H1 (cell line): ENCODE measurements at regions not wholly inside any gene's neighbourhood (a gene's known extent, or its start where the extent isn't known, plus 50 kb on each side); places are given as distances from the start of the nearest gene placed in this dataset.

ENCODE experiments used
- CTCF ChIA-PET: fragments of 300-600 bp; sonication (Branson Sonifier 250); formaldehyde crosslinking; loops from one replicate; lab custom pipeline; 2021; ENCODE audit not compliant: partially characterized antibody; lab: Charles Lee
- POLR2A ChIA-PET: fragments of 300-600 bp; sonication (Branson Sonifier 250); formaldehyde crosslinking; loops from one replicate; lab custom pipeline; 2021; ENCODE audit warnings: inconsistent platforms; ENCODE audit not compliant: partially characterized antibody; lab: Charles Lee
- DNase-seq, 2 experiments: peaks; one replicate each; pipeline versions ENCODE4 v3.0.0 to v3.0.0-alpha.2; 2010 to 2022; ENCODE audit warnings: low spot score in 2 of 2, low read depth in 1 of 2, mixed read lengths in 1 of 2
- FAIRE-seq: peaks from 2 replicates; lab custom pipeline; 2011; peaks lifted over from hg19 to GRCh38; lab: Jason Lieb, UNC
- H2AFZ ChIP-seq: 2 replicates; pipeline ENCODE4 v1.8.1; 2012; ENCODE audit warnings: low read length, inconsistent platforms
- H2AK5ac ChIP-seq: 2 replicates; pipeline ENCODE4 v1.6.1; 2013; ENCODE audit warnings: low read depth, low read length
- H2BK120ac ChIP-seq: replicated peaks from 2 replicates; pipeline ENCODE3; 2013; ENCODE audit warnings: low read depth, low read length, inconsistent platforms
- H2BK12ac ChIP-seq: 2 replicates; pipeline ENCODE4 v1.6.1; 2013; ENCODE audit warnings: low read depth, low read length
- H2BK15ac ChIP-seq: 2 replicates; pipeline ENCODE4 v1.6.1; 2013; ENCODE audit warnings: low read length
- H2BK20ac ChIP-seq: 2 replicates; pipeline ENCODE4 v1.6.1; 2013; ENCODE audit warnings: low read length
- H2BK5ac ChIP-seq: 2 replicates; pipeline ENCODE4 v1.6.1; 2013; ENCODE audit warnings: low read depth, low read length
- H3K14ac ChIP-seq: 2 replicates; pipeline ENCODE4 v1.6.1; 2013; ENCODE audit warnings: inconsistent platforms; ENCODE audit not compliant: insufficient read length
- H3K18ac ChIP-seq: 2 replicates; pipeline ENCODE4 v1.6.1; 2013; ENCODE audit warnings: low read length; ENCODE audit errors: extremely low read depth
- H3K23ac ChIP-seq: 2 replicates; pipeline ENCODE4 v1.6.1; 2013; ENCODE audit warnings: inconsistent platforms; ENCODE audit not compliant: insufficient read length
- H3K23me2 ChIP-seq: 2 replicates; pipeline ENCODE4 v1.6.1; 2013; ENCODE audit warnings: low read depth, low read length
- H3K27ac ChIP-seq: 2 replicates; pipeline ENCODE4 v1.6.1; 2011; ENCODE audit warnings: low read depth, low read length, inconsistent platforms
- H3K27me3 ChIP-seq, 4 experiments: replicated peaks in 1 of 4; 1 replicate in 1 of 4; 2 replicates in 3 of 4; pipeline versions ENCODE4 v1.6.1 to v1.8.1; 2011 to 2013; ENCODE audit warnings: low read length in 3 of 4, mild to moderate bottlenecking in 3 of 4, inconsistent platforms in 2 of 4, mixed read lengths in 2 of 4, moderate library complexity in 1 of 4; ENCODE audit not compliant: control insufficient read depth in 3 of 4, insufficient read depth in 3 of 4; ENCODE audit errors: extremely low read depth in 1 of 4
- H3K36me3 ChIP-seq, 4 experiments: 2 replicates each; pipeline versions ENCODE4 v1.6.1 to v1.8.1; 2011 to 2013; ENCODE audit warnings: mild to moderate bottlenecking in 4 of 4, low read length in 3 of 4, moderate library complexity in 2 of 4, control low read depth in 1 of 4, inconsistent platforms in 1 of 4; ENCODE audit not compliant: insufficient read depth in 4 of 4, control insufficient read depth in 2 of 4
- H3K4ac ChIP-seq: replicated peaks from 2 replicates; pipeline ENCODE3; 2013; ENCODE audit warnings: low read length, low read depth, mixed read lengths, inconsistent platforms; ENCODE audit not compliant: insufficient read length
- H3K4me1 ChIP-seq, 4 experiments: replicated peaks in 1 of 4; 1 replicate in 1 of 4; 2 replicates in 3 of 4; pipeline versions ENCODE4 v1.6.1 to v1.8.1; 2011 to 2013; ENCODE audit warnings: low read length in 3 of 4, inconsistent platforms in 2 of 4, mixed read lengths in 1 of 4; ENCODE audit not compliant: insufficient read depth in 4 of 4, control insufficient read depth in 3 of 4
- H3K4me2 ChIP-seq, 2 experiments: 2 replicates each; pipeline versions ENCODE4 v1.6.1 to v1.8.1; 2011 to 2013; ENCODE audit warnings: low read depth in 2 of 2, low read length in 2 of 2, control low read depth in 1 of 2, inconsistent platforms in 1 of 2, mild to moderate bottlenecking in 1 of 2; ENCODE audit not compliant: insufficient read depth in 1 of 2
- H3K4me3 ChIP-seq, 4 experiments: fragments of 200-600, 300-600 bp in 1 of 4; sonication (generic), shearing (Covaris generic), sonication (Bioruptor Twin) in 1 of 4; 2 replicates each; pipeline versions ENCODE4 v1.5.1 to v1.8.1; 2011 to 2016; ENCODE audit warnings: low read length in 4 of 4, low read depth in 3 of 4, control low read depth in 2 of 4, inconsistent platforms in 2 of 4, mild to moderate bottlenecking in 2 of 4, mixed read lengths in 1 of 4, moderate library complexity in 1 of 4; ENCODE audit not compliant: insufficient read depth in 2 of 4; ENCODE audit errors: extremely low read depth in 1 of 4
- H3K56ac ChIP-seq: replicated peaks from 2 replicates; pipeline ENCODE3; 2013; ENCODE audit warnings: low read depth, mild to moderate bottlenecking, mixed read lengths, low read length, inconsistent platforms; ENCODE audit not compliant: insufficient read length
- H3K79me1 ChIP-seq: 2 replicates; pipeline ENCODE4 v1.6.1; 2013; ENCODE audit warnings: low read depth, low read length, control low read depth
- H3K79me2 ChIP-seq, 2 experiments: 2 replicates each; pipeline versions ENCODE4 v1.6.1 to v1.8.1; 2012 to 2013; ENCODE audit warnings: low read length in 2 of 2, mild to moderate bottlenecking in 2 of 2, inconsistent platforms in 1 of 2; ENCODE audit not compliant: insufficient read depth in 2 of 2, control insufficient read depth in 1 of 2
- H3K9ac ChIP-seq, 4 experiments: replicated peaks in 1 of 4; 1 replicate in 1 of 4; 2 replicates in 3 of 4; pipeline versions ENCODE4 v1.6.1 to v1.8.1; 2011 to 2013; ENCODE audit warnings: low read depth in 3 of 4, low read length in 3 of 4, control low read depth in 2 of 4, mild to moderate bottlenecking in 2 of 4, moderate library complexity in 2 of 4, inconsistent platforms in 1 of 4; ENCODE audit errors: extremely low read depth in 1 of 4
- H3K9me3 ChIP-seq, 2 experiments: 2 replicates each; pipeline versions ENCODE4 v1.6.1 to v1.8.1; 2012 to 2013; ENCODE audit warnings: mild to moderate bottlenecking in 2 of 2, moderate library complexity in 2 of 2, control low read depth in 1 of 2, inconsistent platforms in 1 of 2, low read depth in 1 of 2, low read length in 1 of 2, mixed read lengths in 1 of 2; ENCODE audit not compliant: insufficient read depth in 2 of 2
- H4K20me1 ChIP-seq, 2 experiments: replicated peaks in 1 of 2; 2 replicates each; pipeline versions ENCODE3 to v1.8.1; 2011 to 2013; ENCODE audit warnings: inconsistent platforms in 2 of 2, low read length in 2 of 2, mild to moderate bottlenecking in 1 of 2; ENCODE audit not compliant: insufficient read depth in 2 of 2, control insufficient read depth in 1 of 2
- H4K5ac ChIP-seq: 2 replicates; pipeline ENCODE4 v1.6.1; 2013; ENCODE audit warnings: low read length, low read depth, mixed read lengths, inconsistent platforms; ENCODE audit not compliant: insufficient read length
- H4K8ac ChIP-seq: 2 replicates; pipeline ENCODE4 v1.8.0; 2013; ENCODE audit warnings: mild to moderate bottlenecking, moderate library complexity, low read length, inconsistent platforms; ENCODE audit not compliant: insufficient read depth; ENCODE audit errors: extremely low read depth
- H4K91ac ChIP-seq: replicated peaks from 2 replicates; pipeline ENCODE3; 2013; ENCODE audit warnings: low read length, mixed read lengths, inconsistent platforms; ENCODE audit not compliant: insufficient read length
- CBX8 ChIP-seq: fragments of 300-800, 300-1000 bp; sonication (generic); IDR thresholded peaks from 2 replicates; pipeline ENCODE4 v1.7.1; 2016; ENCODE audit warnings: low read depth, low read length, borderline replicate concordance
- POLR2A ChIP-seq, 2 experiments: IDR thresholded peaks; 1 replicate in 1 of 2; 2 replicates in 1 of 2; pipeline ENCODE4 v1.6.1; 2011; ENCODE audit warnings: low read depth in 2 of 2, low read length in 2 of 2, mild to moderate bottlenecking in 2 of 2; ENCODE audit errors: control extremely low read depth in 1 of 2
- RAD21 ChIP-seq, 2 experiments: IDR thresholded peaks in 1 of 2; conservative IDR thresholded peaks in 1 of 2; 2 replicates each; pipeline ENCODE4 v1.6.1; 2011; ENCODE audit warnings: low read depth in 2 of 2, low read length in 2 of 2, improper control_type of control experiment in 1 of 2, inconsistent platforms in 1 of 2, mild to moderate bottlenecking in 1 of 2, moderate library complexity in 1 of 2
- WGBS, 2 experiments: shearing (Covaris generic) in 1 of 2; methylation state at CpG; one replicate each; pipeline versions ENCODE4 v1.1.6 to v1.1.7; 2013 to 2015; ENCODE audit warnings: low lambda C conversion rate in 2 of 2, mixed read lengths in 2 of 2, inconsistent platforms in 1 of 2, low coverage in 1 of 2, missing lambda C conversion rate in 1 of 2; ENCODE audit not compliant: insufficient replicate concordance in 2 of 2, insufficient coverage in 1 of 2, insufficient read length in 1 of 2; ENCODE audit errors: extremely low coverage in 1 of 2, missing lambda C conversion rate in 1 of 2; 5-methylcytosine and 5-hydroxymethylcytosine counted together

DNA sequence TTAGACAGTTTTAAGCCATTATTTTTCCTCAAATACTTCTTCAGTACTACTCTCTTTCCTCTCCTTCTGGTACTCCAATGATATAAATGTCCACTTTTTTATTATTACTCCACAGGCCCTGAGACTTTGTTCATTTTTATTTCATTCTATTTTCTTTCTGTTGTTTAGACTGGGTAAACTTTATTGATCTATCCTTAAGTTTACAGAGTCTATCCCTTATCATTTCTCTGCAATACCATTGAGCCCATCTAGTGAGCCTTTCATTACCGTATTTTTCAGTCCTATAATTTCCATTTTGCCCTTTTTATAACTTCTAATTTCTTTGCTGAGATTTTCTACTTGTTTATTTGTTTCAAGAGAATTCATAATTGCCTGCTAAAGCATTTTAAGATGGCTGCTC is 193.7 kb downstream of the TOX3 start:
- H2BK12ac ChIP-seq: no peak overlapping the region
- no peak overlapping the region for H3K14ac ChIP-seq
- no peak overlapping the region for H2BK5ac ChIP-seq
- DNase-seq: no peak
- H4K8ac ChIP-seq: no peak overlapping the region
- H3K4me2 ChIP-seq: no peak overlapping the region
- H2AK5ac ChIP-seq: no peak overlapping the region
- POLR2A ChIA-PET: no interaction called here
- H2AFZ ChIP-seq: no peak overlapping the region
- no peaks in the 10 kb centered on the region for H3K27me3 ChIP-seq
- H3K9ac ChIP-seq: no peak overlapping the region
- no peak for FAIRE-seq
- H3K23ac ChIP-seq: no peak overlapping the region
- TF ChIP-seq POLR2A (IDR thresholded peaks at IDR 0.05; ENCODE audit: control extremely low read depth in 1 of 2, low read depth in 2 of 2, low read length in 2 of 2) (no peak), CBX8 (no peak), RAD21 (IDR thresholded peaks at IDR 0.05 in 1 of 2, conservative IDR thresholded peaks at IDR 0.05 in 1 of 2; ENCODE audit: low read depth in 2 of 2, low read length in 2 of 2) (no peak)
- H3K9me3 ChIP-seq: peaks cover 7 to 9% of the 10 kb centered on the region in 2 experiments; a peak in 2 of 4 replicates
- H3K56ac ChIP-seq: no peak overlapping the region
- H3K4me3 ChIP-seq: no peak overlapping the region
- no peak overlapping the region for H2BK20ac ChIP-seq
- no peak overlapping the region for H4K91ac ChIP-seq
- WGBS, 2 experiments: 87% methylated on average over 1 of the region's 1 CpG; no CpG with 5 or more reads in 1 of the 2 experiments
- no peaks in the 10 kb centered on the region for H3K79me1 ChIP-seq
- H3K4me1 ChIP-seq: no peaks in the 10 kb centered on the region
- no peaks in the 10 kb centered on the region for H3K23me2 ChIP-seq
- CTCF ChIA-PET: no interaction called here
- no peak overlapping the region for H4K5ac ChIP-seq
- H3K4ac ChIP-seq: no peak overlapping the region
- H3K36me3 ChIP-seq: no peaks in the 10 kb centered on the region
- H3K27ac ChIP-seq: no peak overlapping the region
- no peaks in the 10 kb centered on the region for H3K79me2 ChIP-seq
- H4K20me1 ChIP-seq: no peaks in the 10 kb centered on the region
- no peak overlapping the region for H3K18ac ChIP-seq
- H2BK15ac ChIP-seq: no peak overlapping the region
- H2BK120ac ChIP-seq: no peak overlapping the region
